ENCODE measurements at regions not wholly inside any gene's neighbourhood (a gene's known extent, or its start where the extent isn't known, plus 50 kb on each side); places are given as distances from the start of the nearest gene placed in this dataset.

DNA sequence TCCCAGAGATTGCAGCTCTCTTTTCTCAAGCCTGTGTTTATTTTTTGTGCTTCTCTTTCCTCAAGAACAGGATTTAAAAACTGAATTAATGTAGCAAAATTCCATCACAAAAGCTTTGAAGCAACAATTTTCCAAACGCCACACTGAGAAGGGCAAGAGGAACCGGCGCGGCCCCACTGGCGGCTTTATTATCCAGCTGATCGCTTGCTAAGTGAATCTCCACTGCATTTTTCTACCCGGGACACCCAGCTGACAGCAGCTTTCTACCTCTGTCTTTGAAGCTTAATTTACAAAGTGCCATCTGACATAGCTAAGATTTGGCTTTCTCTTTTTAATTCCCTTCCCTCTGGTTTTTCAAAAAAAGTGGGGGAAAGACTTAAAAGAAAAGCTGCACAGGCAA, 369.3 kb upstream of the C1orf174 start:
- Histone ChIP-seq H3K27ac (no peak overlapping the region), H3K9me3 (replicated peaks) (peaks cover 7% of the 10 kb centered on the region), H3K4me3 (no peak overlapping the region), H3K27me3 (replicated peaks) (no peaks in the 10 kb centered on the region), H3K36me3 (no peaks in the 10 kb centered on the region), H3K4me1 (replicated peaks) (no peaks in the 10 kb centered on the region)
- DNase-seq (ENCODE audit: low read depth in 1 of 2, low spot score in 2 of 2), result no peak

- no peaks in the 10 kb centered on the region for H3K27me3 ChIP-seq (replicated peaks)
- no peaks in the 10 kb centered on the region for H3K36me3 ChIP-seq
- no peaks in the 10 kb centered on the region for H3K4me1 ChIP-seq (replicated peaks)
- H3K9me3 ChIP-seq (replicated peaks), result peaks cover 10% of the 10 kb centered on the region
- no peak overlapping the region for H3K27ac ChIP-seq
- H3K4me3 ChIP-seq, result no peak overlapping the region
- DNase-seq (ENCODE audit: low read depth in 1 of 2, low spot score in 2 of 2), result no peak
Observed at GRCh38 chr1:4269952-4270570, 370.0 kb upstream of the C1orf174 start.

DNA sequence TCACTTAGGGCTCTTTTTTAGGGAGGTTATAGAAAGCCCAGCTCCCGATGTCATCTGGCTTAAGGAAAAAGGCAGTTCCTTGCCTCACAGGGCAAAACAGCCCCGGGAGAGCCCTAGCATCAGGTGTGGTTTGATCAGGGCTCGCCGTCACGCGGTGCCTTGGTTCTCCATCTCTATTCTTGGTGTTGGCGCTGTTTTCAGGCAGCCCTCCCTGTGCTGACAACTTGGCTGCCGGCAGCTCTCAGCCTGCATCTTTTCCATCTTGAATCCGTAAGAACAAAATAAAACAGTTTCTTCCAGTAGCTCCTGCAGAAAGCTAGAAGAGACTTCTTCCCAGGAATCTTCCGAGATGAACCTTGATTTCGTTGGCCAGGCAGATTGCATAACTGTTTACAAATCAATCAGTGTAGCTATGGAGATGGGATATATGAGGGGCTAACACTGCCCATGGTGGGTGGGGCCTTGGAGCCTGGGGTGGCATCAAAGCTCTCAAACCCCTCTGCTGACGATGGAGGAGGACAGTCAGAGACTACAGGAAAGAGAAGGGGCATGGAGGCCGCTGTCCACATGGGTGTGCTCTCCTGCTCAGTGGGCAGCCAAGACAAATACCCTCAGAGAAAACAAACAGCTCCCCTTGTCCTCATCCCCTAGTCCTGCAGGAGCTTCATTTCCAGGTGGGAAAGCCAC, 370.7 kb upstream of the C1orf174 start:
- H3K27ac ChIP-seq, result no peak overlapping the region

GRCh38 chr1:4271338-4271998, 371.4 kb upstream of the C1orf174 start:
- no peaks in the 10 kb centered on the region for H3K27me3 ChIP-seq (replicated peaks)
- H3K9me3 ChIP-seq (replicated peaks), result peaks cover 10% of the 10 kb centered on the region
- no peak overlapping the region for H3K27ac ChIP-seq
- H3K4me1 ChIP-seq (replicated peaks), result no peaks in the 10 kb centered on the region
- no peaks in the 10 kb centered on the region for H3K36me3 ChIP-seq
- no peak overlapping the region for H3K4me3 ChIP-seq
- DNase-seq (ENCODE audit: low read depth in 1 of 2, low spot score in 2 of 2), result no peak

More for the DNA sequence above, 370.7 kb upstream of the C1orf174 start:
- Histone ChIP-seq H3K9me3 (replicated peaks) (peaks cover 10% of the 10 kb centered on the region), H3K36me3 (no peaks in the 10 kb centered on the region), H3K4me3 (no peak overlapping the region), H3K27me3 (replicated peaks) (no peaks in the 10 kb centered on the region), H3K4me1 (replicated peaks) (no peaks in the 10 kb centered on the region)
- no peak for DNase-seq (ENCODE audit: low read depth in 1 of 2, low spot score in 2 of 2)

DNA sequence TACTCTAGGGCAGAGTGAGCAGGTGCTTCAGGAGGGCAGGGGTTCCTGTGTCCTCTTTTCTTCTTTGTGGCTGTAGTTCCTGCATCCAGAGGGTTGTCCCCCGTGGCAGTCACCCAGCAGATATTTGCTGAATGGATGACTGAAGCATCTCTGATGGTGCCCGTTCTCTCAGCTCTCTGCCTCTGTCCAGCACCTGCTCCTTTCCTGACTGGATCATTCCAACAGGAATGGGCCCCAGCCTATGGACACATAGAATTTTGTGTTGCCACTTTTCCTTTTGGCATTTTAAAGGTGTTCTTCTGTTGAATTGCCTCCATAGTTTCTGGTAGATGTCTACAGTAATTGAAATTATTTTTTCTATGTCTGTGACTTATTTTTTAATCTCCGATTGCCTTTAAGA, 372.5 kb upstream of the C1orf174 start:
- H3K9me3 ChIP-seq (replicated peaks), result peaks cover 10% of the 10 kb centered on the region; the same call in 1 of the 2 replicates
- no peaks in the 10 kb centered on the region for H3K27me3 ChIP-seq (replicated peaks)
- H3K4me3 ChIP-seq, result no peak overlapping the region
- no peak overlapping the region for H3K27ac ChIP-seq
- H3K4me1 ChIP-seq (replicated peaks), result no peaks in the 10 kb centered on the region
- no peak for DNase-seq (ENCODE audit: low read depth in 1 of 2, low spot score in 2 of 2)
- no peaks in the 10 kb centered on the region for H3K36me3 ChIP-seq

- H3K36me3 ChIP-seq, result no peaks in the 10 kb centered on the region
- H3K27ac ChIP-seq, result no peak overlapping the region
- H3K4me1 ChIP-seq (replicated peaks), result no peaks in the 10 kb centered on the region
- H3K4me3 ChIP-seq, result no peak overlapping the region
- no peaks in the 10 kb centered on the region for H3K27me3 ChIP-seq (replicated peaks)
- DNase-seq (ENCODE audit: low read depth in 1 of 2, low spot score in 2 of 2), result no peak
- H3K9me3 ChIP-seq (replicated peaks), result peaks cover 15% of the 10 kb centered on the region; the same call in 1 of the 2 replicates
Observed at GRCh38 chr1:4273243-4273642, 373.2 kb upstream of the C1orf174 start.

DNA sequence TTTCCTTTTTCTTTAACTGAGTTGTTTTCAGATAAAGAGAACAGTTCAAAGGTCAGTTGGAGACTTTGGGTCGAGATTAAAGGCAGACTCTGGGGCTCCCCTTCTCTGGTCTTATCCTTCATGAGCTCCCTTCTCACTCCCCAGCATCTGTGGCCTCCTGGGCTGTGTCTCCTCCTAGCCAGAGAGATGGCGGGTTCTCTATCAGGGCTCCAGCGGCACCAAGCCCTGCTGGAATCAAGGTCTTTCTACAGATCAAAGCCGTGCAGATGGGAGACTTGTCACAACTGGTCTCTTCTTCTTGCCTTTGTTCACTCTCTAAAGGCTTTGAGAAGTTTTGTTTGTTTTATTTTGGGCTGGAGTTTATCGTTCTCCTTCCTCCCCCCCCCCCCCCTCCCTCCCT, 373.7 kb upstream of the C1orf174 start:
- Histone ChIP-seq H3K27ac (no peak overlapping the region), H3K9me3 (replicated peaks) (peaks cover 15% of the 10 kb centered on the region; the same call in 1 of the 2 replicates), H3K27me3 (replicated peaks) (no peaks in the 10 kb centered on the region), H3K4me3 (no peak overlapping the region), H3K4me1 (replicated peaks) (no peaks in the 10 kb centered on the region), H3K36me3 (no peaks in the 10 kb centered on the region)
- no peak for DNase-seq (ENCODE audit: low read depth in 1 of 2, low spot score in 2 of 2)

GRCh38 chr1:4275083-4275482, 375.0 kb upstream of the C1orf174 start:
- Histone ChIP-seq H3K36me3 (no peaks in the 10 kb centered on the region), H3K9me3 (replicated peaks) (peaks cover 15% of the 10 kb centered on the region; the same call in 1 of the 2 replicates), H3K4me3 (no peak overlapping the region), H3K4me1 (replicated peaks) (no peaks in the 10 kb centered on the region), H3K27ac (no peak overlapping the region), H3K27me3 (replicated peaks) (no peaks in the 10 kb centered on the region)
- DNase-seq (ENCODE audit: low read depth in 1 of 2, low spot score in 2 of 2), result no peak

DNA sequence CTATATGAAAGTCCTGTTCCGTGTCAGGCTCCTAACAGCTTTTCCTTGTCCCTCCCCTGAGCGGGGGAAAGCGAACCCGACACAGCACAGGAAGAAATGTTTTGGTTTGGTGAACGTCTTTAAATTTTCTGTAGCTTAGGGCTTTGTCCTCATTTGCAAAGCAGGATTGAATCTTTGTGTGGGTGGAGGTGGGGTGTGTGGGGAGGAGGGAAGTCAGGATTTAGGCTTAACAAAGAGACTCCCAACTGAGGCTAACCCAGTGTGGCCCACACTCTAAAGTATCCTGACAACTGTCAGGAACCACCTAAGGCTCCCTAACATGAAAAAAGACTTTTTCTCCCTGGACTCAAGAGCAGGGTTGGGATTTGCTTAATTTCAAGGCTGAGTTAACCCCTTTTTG, 376.2 kb upstream of the C1orf174 start:
- Histone ChIP-seq H3K27me3 (replicated peaks) (no peaks in the 10 kb centered on the region), H3K4me1 (replicated peaks) (no peaks in the 10 kb centered on the region), H3K4me3 (no peak overlapping the region), H3K9me3 (replicated peaks) (peaks cover 15% of the 10 kb centered on the region; the same call in 1 of the 2 replicates), H3K36me3 (no peaks in the 10 kb centered on the region), H3K27ac (no peak overlapping the region)
- no peak for DNase-seq (ENCODE audit: low read depth in 1 of 2, low spot score in 2 of 2)

GRCh38 chr1:4277598-4277997, 376.8 kb upstream of the AJAP1 start:
- Histone ChIP-seq H3K4me1 (replicated peaks) (no peaks in the 10 kb centered on the region), H3K27me3 (replicated peaks) (no peaks in the 10 kb centered on the region), H3K9me3 (replicated peaks) (peaks cover 15% of the 10 kb centered on the region; the same call in 1 of the 2 replicates), H3K27ac (no peak overlapping the region), H3K4me3 (no peak overlapping the region), H3K36me3 (no peaks in the 10 kb centered on the region)
- no peak for DNase-seq (ENCODE audit: low read depth in 1 of 2, low spot score in 2 of 2)

DNA sequence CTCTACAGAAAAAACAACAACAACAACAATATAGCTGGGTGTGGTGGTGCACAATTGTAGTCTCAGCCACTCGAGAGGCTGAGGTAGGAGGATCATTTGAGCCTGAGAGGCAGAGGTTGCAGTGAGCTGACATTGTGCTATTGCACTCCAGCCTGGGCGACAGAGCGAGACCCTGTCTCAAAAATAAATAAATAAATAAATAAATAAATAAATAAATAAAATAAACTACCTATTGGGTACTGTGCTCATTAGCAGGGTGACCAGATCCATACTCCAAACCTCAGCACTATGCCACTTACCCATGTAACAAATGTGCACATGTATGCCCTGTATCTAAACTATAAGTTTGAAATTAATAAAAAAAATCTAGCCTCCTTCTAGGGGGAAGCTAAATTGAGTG, 369.4 kb upstream of the AJAP1 start:
- Histone ChIP-seq H3K27me3 (replicated peaks) (no peaks in the 10 kb centered on the region), H3K9me3 (replicated peaks) (peaks cover 10% of the 10 kb centered on the region; the same call in 1 of the 2 replicates), H3K36me3 (no peaks in the 10 kb centered on the region), H3K4me3 (no peak overlapping the region), H3K4me1 (replicated peaks) (no peaks in the 10 kb centered on the region), H3K27ac (no peak overlapping the region)
- DNase-seq (ENCODE audit: low read depth in 1 of 2, low spot score in 2 of 2), result no peak

GRCh38 chr1:4292861-4293260, 361.5 kb upstream of the AJAP1 start:
- no peaks in the 10 kb centered on the region for H3K36me3 ChIP-seq
- no peaks in the 10 kb centered on the region for H3K27me3 ChIP-seq (replicated peaks)
- H3K27ac ChIP-seq, result no peak overlapping the region
- H3K4me3 ChIP-seq, result no peak overlapping the region
- peaks cover 9% of the 10 kb centered on the region for H3K9me3 ChIP-seq (replicated peaks)
- DNase-seq (ENCODE audit: low read depth in 1 of 2, low spot score in 2 of 2), result no peak
- H3K4me1 ChIP-seq (replicated peaks), result no peaks in the 10 kb centered on the region

DNA sequence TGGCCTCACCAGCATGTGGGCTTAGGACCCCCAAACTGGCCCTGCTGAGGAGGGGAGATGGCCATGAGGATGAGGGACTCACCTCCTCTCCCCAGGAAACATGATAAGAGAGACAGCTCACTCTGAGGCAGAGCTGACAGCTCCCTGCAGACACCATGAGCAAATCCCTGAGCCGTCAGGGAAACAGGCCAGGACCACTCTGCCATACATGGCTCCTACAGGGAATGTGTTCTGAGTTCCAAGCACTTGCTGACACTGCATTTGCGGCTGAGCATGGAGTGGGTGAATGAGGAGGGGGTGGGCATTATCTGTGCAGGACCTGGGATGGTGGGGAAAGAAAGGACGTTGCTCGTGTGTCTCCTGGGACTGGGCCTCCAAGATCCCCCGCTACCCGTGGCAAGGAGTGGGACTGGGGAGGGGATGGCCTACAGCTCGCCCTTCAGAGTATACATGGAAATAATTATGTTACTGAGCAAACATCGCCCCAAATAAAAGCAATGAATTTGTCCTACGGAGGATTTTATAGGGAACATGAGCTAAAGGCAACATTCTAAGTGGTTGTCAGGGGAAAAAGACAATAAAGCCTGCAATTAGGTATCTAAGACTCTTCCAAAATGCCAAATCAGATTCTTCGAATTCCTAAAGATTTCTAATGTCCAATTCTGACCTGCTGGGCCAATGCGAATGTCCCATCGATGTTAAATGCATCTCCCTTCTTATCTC, 355.9 kb upstream of the AJAP1 start:
- H3K4me1 ChIP-seq (replicated peaks), result no peaks in the 10 kb centered on the region
- no peak overlapping the region for H3K27ac ChIP-seq
- no peak overlapping the region for H3K4me3 ChIP-seq
- no peaks in the 10 kb centered on the region for H3K36me3 ChIP-seq
- H3K9me3 ChIP-seq (replicated peaks), result peaks cover 2% of the 10 kb centered on the region; the same call in 1 of the 2 replicates
- no peaks in the 10 kb centered on the region for H3K27me3 ChIP-seq (replicated peaks)
- DNase-seq (ENCODE audit: low read depth in 1 of 2, low spot score in 2 of 2), result no peak

- peaks cover 2% of the 10 kb centered on the region; the same call in 1 of the 2 replicates for H3K9me3 ChIP-seq (replicated peaks)
- H3K27me3 ChIP-seq (replicated peaks), result no peaks in the 10 kb centered on the region
- no peak overlapping the region for H3K27ac ChIP-seq
- no peak for DNase-seq (ENCODE audit: low read depth in 1 of 2, low spot score in 2 of 2)
- H3K4me1 ChIP-seq (replicated peaks), result no peaks in the 10 kb centered on the region
- H3K4me3 ChIP-seq, result no peak overlapping the region
- H3K36me3 ChIP-seq, result no peaks in the 10 kb centered on the region
Observed at GRCh38 chr1:4301007-4301406, 353.4 kb upstream of the AJAP1 start.
